Fibroblast of gingiva (primary cell): ENCODE measurements at regions not wholly inside any gene's neighbourhood (a gene's known extent, or its start where the extent isn't known, plus 50 kb on each side); places are given as distances from the start of the nearest gene placed in this dataset.

Experiments used
- DNase-seq: peaks from one replicate; pipeline ENCODE4 v3.0.0-alpha.2; 2011; ENCODE audit warnings: low read depth

DNA sequence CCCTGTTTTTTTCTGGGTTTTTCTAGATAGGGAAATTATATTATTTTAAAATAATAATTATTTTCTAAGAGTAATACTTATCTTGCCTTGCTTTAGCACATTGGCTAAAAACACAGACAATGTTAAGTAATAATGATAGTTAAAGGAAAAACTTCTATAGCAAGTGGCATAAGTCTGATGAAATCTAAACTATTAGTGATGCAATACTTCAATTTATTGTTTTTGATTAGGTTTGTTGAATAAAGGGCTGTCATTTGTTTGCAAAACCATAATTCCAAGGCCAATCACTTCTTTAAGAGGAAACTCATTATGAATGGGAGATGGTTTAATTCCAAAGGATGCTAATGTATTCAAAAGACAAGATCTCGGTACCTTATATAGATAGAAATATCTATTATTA lies 293.8 kb upstream of the FBXL7 start:
- DNase-seq, result no peak

DNA sequence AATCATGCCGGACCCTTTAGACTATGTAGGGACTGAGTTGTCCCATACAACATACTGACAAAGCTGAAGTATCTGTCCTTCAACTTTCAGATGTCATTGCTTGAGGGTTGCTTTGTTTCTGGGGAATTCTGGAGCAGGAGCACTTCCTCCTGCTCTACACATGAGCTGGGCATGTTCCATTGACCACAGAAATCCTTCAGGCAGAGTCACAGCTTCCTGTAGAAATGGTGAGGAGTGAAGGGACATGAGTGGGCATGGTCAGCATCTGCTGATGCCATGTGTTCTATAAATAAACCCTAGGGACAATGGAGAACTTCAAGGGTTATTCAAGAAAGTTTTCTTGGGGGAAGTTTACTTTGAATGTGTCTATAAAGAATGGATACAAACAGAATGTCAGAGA lies 296.6 kb upstream of the FBXL7 start:
- no peak for DNase-seq

DNA sequence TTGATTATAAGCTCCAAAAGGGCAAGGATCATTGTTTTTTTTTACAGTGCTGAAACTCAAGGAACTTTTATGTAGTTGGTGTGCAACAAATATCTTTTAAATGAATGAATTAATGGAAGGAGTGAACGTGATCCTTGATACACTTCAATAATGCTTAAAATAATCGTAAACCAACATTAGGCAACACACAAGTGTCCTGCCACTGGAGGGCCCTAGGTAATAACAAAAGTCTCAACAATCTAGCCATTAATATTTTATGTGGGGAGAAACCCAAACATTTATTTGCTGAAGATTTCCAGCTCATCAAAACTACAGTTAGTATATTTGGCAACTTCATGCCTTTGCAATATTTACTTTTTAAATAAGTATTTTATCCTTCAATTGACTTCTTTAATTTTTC lies 309.0 kb upstream of the FBXL7 start:
- no peak for DNase-seq

DNA sequence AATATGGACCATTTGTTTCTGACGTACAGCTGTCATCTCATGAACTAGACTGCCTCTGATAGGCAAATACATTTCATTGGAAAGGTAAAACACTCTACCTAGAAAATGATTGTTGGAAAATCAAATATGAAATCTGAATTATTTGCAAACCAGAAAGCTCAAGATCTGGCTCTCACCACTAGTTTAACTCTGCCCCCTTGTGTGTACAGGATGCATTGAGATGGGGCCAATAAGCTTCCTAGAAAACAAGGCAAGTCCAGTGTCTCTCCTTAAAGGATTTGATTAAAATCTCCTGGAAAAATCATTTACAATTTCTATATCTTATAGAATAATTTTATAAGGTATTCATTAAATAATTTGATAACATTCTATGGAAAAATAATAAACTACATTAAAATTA lies 311.9 kb upstream of the ANKH start:
- no peak for DNase-seq

DNA sequence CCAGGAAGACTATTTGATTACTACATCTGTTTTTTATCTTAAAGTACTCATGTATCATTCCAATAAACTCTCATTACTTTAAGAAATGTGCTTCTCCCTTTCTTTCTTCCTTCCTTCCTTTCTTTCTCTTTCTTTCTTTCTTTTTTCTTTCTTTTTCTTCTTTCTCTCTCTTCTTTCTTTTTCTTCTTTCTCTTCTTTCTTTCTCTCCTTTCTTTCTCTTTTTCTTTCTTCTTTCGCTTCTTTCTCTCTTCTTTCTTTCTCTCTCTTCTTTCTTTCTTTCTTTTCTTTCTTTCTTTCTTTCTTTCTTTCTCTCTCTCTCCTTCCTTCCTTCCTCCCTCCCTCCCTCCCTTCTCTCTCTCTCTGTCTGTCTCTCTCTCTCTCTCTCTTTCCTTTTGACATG lies 298.6 kb upstream of the ANKH start:
- no peak for DNase-seq

DNA sequence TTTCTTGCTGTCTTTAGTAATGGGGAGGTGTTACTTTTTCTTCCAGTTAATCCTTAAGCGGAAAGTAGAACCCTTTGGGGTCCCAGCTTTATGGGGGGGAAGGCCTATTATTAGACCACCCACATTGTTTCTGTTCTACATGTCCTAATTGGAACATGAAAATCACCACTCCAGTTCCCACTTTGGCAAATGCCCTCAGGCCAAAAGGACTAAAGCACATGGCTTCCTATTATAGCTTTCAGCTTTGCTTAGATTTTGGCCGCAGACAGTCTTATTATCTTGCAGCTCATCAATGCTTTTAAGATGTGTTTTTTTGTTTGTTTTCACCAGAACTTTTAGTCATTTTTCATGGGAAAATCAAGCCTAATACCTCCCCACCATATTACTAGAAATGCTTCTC lies 296.8 kb upstream of the ANKH start:
- DNase-seq, result no peak

DNA sequence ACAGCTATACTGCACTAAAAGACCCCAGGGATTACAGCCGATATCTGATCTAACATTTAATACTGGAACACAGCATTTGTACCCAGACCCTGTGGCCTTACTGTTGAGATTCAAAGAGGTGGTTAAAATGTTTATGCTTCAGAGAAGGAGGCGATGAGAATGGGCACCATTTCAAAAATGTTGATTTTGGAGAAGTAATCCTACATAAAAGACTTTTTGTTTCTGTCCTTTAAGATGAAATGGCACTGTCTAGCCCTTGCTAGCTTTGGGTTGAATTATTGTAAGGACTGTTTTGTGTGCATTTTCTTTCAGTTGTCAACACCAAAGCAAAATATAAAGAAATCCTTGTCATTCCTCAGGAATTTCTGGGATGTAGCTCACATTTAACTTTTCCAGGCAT lies 288.5 kb upstream of the ANKH start:
- no peak for DNase-seq

DNA sequence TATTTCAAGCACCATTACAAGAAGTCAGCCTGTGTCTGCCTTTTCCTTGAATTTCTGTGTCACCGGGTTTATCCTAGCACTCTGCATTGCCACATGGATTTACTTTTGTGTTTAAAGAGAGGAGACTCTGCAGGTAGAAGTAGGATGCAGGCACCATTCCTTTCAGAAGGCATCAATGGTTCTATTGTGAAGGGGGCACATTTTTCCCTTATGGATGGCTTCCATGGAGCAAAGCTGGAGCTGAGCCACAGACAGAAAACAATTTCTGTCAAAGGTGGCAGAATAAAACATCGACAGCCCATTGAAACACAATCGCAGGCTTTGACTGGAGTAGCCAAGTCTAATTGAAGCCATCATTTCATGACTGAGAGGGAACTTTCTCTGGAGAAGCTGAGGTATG lies 288.0 kb upstream of the ANKH start:
- no peak for DNase-seq

DNA sequence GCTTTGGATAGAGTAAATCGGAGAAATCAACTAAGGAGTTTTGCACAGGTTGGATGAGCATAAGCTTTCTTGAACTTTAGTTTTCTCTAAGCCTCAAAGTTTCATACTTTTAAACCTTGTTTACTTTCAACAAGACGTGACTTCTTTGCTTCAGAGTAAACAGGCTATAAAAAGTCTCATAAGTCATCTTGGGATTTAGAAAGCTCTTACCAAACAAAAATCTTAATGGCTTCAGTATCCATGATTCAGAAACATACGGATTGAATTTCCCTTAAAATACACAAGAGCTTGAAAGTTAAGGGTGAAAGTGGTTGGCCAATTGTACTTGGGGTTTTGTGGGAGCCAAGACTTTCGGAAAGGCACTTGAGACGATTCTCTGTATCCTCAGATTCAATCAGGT lies 270.9 kb upstream of the ANKH start:
- DNase-seq, result peak; percentile 3

DNA sequence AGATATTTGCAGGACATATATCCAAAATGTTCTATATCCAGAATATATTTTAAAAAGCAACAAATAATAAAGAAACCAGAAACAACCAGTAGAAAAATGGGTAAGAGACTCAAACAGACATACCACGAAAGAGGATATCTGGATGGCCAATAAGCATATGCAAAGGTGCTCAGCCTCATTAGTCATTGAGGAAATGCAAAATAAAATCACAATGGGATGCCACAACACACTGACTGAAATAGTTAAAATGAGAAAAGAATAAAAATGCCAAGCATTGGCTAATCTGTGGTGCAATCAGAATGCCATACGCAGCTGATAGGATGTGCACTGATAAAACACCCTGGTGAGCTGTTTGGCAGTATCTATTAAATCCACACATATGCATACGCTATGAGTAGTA lies 265.8 kb upstream of the ANKH start:
- no peak for DNase-seq

DNA sequence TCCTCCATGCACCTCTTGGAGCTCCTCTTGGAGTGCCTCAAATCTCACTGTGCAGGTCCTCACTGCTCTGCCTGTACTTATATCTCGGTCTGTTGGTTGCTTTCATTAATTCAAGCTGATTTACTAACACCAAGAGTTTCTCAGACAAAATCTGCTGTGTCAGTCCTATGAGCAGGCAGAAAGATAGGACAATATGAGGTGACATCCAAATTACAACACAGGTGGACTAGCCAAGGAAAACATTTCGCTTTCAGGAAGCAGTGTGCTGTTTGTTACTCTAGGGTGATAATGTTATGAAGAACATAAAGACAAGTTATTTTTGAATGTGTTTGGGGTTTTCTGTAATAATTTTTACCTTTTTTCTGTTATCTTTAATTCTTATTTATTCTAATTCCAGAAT lies 264.1 kb upstream of the ANKH start:
- no peak for DNase-seq

DNA sequence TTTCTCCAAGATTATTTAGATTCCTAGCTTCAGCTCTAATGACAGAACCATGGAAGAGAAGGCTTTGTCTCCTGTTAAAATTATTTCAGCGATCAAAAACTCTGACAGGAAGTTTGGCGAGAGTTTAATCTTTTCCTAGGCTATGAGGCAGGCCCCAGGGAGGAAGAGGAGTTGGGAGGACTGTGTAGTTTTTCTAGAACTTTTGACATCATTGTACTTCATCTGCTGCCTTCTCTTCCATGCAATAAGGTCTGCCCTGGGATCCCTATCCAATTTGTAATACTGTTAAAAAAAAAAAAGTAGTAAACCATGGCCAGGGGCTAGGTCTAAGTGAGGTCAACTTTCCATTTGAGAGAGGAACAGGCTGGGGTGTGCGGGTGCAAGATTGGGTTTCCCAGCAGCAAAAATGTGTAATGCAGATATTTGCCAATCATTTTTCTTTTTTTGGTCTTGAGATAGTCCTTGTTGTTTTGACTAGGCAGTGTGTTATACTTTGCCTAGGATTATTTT lies 261.9 kb upstream of the ANKH start:
- DNase-seq, result no peak

DNA sequence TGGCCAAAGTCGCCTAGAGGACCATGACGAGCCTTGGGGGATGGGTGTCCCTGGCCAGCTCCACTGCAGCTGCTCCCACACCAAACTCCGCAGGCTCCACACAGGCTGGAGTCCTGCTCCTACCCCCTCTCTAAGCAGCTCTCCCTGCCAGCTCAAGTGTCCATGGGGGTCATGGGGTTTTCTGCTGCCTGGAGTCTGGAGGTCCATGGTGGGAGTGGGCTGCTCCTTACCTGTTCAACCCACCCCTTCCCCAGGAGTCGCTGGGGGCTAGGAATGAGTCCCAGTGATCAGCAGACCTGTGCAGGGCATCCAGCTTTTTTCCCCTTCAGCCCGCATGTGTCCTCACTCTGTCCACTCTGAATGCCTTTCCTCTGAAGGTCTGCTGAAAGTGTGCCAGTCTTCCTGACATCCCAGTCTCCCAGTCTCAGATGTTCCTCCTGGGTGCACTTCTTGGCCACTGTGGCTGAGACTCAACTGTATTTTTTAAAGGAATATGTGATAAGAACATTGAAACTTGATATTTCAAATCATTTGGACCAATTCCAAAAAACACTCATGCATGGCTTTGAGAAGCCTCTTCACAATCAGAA lies 261.3 kb upstream of the ANKH start:
- DNase-seq, result no peak

DNA sequence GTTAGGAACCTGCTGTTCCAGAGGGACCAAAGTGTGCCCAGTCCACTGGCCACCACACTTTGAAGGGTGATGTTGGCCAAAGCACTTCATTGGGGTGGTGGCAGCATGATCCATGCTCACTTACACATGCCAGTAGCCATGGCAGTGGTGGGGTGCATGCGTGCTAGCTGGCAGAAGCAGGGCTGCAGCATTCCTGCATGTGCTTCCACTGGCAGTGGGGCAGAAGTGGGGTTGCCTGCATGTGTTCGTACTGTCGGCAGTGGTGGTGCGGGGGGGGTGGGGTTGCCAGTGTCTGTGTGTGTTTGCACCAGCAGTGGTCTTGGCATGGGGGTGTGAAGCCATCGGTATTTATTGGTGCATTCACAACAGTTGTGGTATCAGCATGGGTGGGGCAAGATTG lies 260.3 kb upstream of the ANKH start:
- DNase-seq, result no peak

DNA sequence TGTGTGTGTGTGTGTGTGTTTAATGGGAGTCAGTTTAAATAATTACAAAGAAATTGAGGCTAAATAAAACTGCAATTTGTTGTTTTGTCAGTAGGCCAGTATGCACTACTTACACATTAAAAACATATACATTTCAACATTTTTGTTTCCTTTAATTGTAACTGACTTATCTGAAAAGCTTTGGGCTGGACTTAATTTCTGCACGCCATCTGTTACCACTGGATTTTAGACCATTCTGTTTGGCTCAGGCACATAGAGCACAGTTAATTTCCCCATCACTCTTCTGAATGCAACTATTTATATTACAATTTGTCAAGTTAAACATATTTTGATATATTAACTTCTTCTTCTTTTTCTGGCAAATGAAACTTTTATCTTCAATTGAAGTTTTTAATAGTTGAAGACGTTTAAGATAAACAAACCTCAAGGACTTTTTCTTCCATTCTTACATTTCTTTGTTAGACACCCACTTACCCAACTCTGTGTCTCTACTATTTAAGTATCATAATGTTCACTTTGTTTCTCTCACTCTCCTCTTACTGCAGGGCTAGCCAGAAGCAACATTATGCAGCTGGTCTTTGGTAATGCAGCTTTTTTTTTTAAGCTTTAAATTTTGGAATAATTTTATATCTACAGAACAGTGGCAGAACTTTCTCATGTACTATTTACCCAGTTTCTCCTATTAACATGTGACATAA lies 253.4 kb upstream of the ANKH start:
- no peak for DNase-seq

DNA sequence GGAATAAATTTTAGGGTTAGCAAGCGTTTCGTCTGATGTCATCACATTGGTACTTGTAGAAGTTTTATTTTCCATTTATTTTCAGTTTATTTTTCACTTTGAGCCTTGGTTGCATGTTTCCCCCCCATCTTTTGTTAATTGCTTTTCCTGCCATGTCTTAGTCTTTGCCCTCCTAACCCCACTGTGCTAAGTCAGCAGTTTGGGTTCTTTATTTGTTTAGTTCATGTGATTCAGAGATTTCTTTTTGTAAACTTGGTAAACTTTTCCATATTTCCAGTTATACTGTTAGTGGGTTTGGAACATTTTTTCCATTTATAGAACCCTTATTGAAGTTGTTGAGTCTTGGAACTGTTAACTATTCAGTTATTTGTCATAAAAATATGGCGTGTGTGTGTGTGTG lies 252.9 kb upstream of the ANKH start:
- DNase-seq, result no peak

DNA sequence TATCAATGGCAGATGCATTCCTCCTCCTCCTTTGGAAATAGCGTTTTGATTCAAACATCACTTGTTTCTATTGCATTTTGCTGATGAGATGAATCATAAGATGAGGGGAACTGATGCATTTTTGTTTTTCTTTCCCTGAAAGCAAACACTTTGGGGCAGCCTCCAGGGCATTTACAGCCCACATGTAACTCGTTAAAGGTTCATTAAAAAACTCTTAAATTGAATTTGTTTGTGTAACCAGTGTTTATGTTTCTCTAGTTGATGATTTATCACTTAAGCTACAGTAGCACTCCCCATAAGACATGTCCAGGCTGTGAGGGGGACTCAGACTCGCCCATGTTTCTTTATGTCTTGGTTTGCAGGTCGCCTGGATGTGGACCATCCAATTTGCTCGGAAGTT lies 246.1 kb upstream of the ANKH start:
- DNase-seq, result no peak

DNA sequence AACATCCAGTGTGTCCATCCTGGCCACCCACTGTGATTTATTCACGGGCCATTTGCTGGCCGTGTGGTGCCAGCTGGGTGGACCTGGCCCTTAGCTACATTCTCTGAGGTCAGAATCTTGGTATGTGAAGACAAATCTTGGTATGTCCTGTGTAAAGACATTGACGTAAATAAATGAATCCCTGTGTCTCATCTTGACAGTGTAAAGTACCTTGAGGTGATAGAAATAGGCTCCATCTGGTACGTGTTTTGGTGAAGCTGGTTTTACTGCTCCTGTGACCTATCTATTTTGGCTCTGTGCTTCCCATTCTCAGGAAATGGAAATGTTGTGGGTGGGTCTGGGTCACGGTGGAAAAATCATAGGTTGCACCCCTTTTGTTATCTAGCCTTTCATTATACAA lies 245.4 kb upstream of the ANKH start:
- no peak for DNase-seq

DNA sequence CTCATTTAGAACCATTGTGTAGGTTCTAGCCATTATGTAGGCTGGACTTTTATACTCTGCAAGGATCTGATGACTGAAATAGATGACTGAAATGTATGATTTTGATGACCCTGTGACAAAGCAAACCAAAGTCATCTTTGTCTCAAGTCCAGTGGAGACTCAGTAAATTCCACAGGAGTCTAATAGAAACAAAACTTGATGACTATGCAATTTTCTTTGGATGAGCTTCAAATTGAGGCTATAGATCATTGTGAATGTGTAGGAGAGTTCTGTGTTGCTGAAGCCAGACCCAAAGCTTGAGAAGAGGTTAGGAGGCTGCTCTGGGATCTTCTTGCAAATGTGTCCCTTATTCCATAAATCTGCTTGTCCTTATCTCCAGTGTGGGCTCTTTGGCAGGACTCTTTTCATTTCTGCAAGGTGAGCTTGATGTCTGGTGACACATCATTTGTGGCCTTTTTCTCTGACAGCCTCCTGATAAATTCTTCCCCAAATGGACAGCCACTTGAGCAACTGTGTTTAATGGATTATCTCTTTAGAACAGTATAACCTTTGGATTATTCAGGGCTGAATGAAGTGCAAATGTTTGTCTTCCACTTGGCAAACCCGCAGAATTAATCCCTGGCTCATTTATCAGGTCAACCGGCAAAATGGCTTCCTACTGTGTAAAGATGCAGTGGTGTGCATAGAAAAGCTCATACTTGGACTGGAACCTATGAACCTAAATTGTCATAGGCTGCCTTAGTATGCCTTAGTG lies 235.1 kb upstream of the ANKH start:
- no peak for DNase-seq

DNA sequence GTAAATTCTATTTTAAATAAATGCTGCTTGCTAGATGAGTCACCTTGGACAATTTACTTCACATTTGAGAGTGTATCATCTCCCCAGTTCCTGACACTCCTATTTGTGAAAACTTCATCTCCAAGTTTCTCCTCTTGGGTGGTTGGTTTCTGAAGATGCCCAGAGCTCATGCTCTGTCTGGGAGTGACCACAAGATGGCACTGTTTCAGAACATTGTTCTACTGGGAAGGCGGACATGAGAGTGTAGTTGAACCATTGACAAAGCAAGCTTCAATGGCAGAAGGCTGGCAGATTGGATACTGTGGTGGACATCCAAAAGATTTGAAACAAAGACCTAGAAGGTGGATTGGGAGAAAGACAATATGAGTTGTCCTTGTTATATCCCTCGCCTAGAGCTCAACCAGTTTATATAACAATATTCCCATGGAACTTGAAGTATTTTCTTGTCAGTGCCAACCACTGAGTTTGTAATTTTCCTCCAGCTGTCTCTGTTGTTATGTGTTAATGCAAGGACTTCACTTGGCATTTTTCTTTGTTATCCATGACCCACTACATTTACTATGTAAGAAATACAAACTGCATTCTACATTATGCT lies 234.3 kb upstream of the ANKH start:
- peak; percentile 35 for DNase-seq

DNA sequence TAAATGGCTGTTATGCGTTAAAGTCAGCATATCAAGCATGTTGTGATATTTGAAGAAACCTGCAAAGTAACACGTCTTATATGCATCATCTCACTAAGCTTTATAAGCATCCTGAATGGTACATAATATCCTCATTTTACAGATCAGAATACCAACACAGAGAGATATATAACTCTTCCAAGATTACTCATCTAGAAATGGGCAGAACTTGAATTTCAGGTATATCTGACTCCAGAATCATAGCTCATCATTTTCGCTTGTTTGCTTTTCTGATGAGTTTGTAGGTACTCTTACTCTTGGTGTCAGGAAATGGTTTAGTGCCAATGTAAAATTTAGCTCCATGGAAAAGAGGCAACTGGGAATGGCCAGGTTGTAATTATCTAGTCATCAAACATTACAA lies 232.3 kb upstream of the ANKH start:
- no peak for DNase-seq

DNA sequence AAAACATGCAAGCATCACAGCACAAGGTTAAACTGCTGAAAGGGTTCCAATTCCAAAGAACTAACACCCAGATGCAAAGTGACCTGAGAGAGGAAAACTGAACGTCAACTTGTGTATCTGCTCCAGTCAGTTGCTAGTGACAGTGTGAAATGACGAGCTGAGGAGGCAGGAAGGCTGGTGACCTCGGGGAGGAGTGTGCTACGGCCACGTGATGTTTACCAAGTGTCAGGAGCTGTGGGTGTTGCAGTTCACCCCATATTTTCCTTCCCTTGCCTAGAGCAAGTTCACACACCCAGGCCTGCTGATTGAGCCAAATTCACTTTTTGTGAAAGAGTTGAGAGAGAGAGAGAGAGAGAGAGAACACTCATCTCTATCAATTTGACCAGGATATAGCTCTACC lies 231.6 kb upstream of the ANKH start:
- no peak for DNase-seq

DNA sequence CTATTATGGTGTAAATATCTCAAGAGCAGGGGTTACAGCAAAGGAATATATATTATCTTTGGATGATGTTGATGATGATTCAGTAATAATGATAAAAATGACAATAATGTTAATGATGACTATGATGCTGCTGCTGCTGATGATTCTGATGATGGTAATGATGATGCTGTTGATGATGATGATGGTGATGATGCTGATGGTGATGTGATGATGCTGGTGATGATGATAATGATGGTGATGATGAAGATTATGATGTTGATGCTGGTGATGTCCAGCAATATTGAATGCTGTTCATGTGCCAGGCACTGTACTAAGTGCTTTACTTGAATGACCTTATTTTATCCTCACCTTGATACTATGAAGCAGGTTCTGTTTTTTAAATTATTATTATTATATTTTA lies 226.0 kb upstream of the ANKH start:
- no peak for DNase-seq
